ENCODE measurements at regions not wholly inside any gene's neighbourhood (a gene's known extent, or its start where the extent isn't known, plus 50 kb on each side); places are given as distances from the start of the nearest gene placed in this dataset.
"Not testable (repeated sequence)": the region's sequence is repeated elsewhere in the genome, so short reads cannot be mapped to it uniquely, and the experiment has no call there.

DNA sequence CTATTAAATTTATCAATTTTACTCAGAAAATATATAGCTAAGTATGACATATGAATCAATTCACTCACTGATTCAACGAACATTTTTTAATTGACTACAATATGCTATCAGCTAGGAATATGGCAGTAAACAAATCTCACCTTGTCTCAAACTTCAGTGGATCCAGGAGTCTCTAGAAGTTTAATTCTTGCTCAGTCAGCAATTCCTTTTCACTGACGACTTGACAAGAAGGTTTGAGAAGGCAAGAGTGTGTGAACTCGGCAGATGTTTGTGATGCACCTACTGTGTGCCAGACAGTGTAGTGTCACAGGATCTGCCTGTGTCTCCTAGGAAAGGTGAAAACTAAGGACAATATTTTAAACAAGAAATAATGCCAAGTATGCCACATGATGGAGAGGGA, 4175.7 kb upstream of the OR11H1 start:
- H3K36me3 Mint-ChIP-seq (ENCODE audit: unreplicated experiment); DNase-seq (ENCODE audit: extremely low spot score, unreplicated experiment); H3K4me3 Mint-ChIP-seq (ENCODE audit: unreplicated experiment); H3K27ac Mint-ChIP-seq (ENCODE audit: unreplicated experiment); H3K4me1 Mint-ChIP-seq (ENCODE audit: unreplicated experiment); H3K27me3 Mint-ChIP-seq (ENCODE audit: unreplicated experiment): not testable (repeated sequence)
- H3K9me3 Mint-ChIP-seq (ENCODE audit: unreplicated experiment) = peaks cover 65% of the 10 kb centered on the region

DNA sequence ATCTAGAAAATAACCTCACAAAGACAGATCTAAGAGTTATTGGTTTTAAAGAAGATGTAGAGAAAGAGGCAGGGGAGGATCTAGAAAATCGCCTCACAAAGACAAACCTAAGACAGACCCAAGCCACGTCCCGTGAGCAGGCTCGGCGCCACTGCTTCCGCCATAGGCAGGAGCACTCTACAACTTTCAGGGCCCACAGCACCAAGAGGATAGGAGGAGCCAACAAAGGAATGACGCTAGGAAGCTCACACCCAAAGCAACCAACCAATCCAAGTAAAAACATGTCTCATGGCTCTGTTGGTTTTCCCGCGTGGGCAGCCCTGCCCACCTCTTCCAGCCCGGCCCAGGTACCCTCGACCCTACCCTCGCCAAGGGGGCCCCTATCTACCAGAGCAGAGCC, 4167.4 kb upstream of the OR11H1 start:
- H3K27me3 Mint-ChIP-seq (ENCODE audit: unreplicated experiment) = no peaks in the 10 kb centered on the region
- DNase-seq (ENCODE audit: extremely low spot score, unreplicated experiment) = no peak
- H3K36me3 Mint-ChIP-seq (ENCODE audit: unreplicated experiment) = no peaks in the 10 kb centered on the region
- H3K4me3 Mint-ChIP-seq (ENCODE audit: unreplicated experiment) = no peak overlapping the region
- TF ChIP-seq, protein P1, sequence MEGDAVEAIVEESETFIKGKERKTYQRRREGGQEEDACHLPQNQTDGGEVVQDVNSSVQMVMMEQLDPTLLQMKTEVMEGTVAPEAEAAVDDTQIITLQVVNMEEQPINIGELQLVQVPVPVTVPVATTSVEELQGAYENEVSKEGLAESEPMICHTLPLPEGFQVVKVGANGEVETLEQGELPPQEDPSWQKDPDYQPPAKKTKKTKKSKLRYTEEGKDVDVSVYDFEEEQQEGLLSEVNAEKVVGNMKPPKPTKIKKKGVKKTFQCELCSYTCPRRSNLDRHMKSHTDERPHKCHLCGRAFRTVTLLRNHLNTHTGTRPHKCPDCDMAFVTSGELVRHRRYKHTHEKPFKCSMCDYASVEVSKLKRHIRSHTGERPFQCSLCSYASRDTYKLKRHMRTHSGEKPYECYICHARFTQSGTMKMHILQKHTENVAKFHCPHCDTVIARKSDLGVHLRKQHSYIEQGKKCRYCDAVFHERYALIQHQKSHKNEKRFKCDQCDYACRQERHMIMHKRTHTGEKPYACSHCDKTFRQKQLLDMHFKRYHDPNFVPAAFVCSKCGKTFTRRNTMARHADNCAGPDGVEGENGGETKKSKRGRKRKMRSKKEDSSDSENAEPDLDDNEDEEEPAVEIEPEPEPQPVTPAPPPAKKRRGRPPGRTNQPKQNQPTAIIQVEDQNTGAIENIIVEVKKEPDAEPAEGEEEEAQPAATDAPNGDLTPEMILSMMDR (IDR thresholded peaks at IDR 0.05) = no peak
- no peaks in the 10 kb centered on the region for H3K4me1 Mint-ChIP-seq (ENCODE audit: unreplicated experiment)
- H3K9me3 Mint-ChIP-seq (ENCODE audit: unreplicated experiment) = peaks cover 58% of the 10 kb centered on the region
- H3K27ac Mint-ChIP-seq (ENCODE audit: unreplicated experiment) = no peak overlapping the region

DNA sequence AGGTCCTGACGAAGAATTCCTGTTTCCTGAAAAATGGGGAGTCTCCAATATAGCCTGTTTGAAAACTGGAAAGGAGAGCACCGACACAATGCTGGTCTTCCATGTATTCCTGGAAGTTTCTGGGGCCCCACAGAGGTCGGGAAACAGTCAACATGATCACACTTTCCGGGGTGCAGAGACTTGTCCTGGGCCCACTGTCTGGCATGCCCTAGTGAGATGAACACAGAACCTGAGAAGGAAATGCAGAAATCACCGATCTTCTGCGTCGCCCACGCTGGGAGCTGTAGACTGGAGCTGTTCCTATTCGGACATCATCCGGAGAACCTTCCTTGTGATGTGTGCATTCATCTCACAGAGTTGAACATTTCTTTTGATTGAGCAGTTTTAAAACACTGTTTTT, 4166.5 kb upstream of the OR11H1 start:
- not testable (repeated sequence) for H3K27me3 Mint-ChIP-seq (ENCODE audit: unreplicated experiment); H3K36me3 Mint-ChIP-seq (ENCODE audit: unreplicated experiment); H3K4me3 Mint-ChIP-seq (ENCODE audit: unreplicated experiment); H3K27ac Mint-ChIP-seq (ENCODE audit: unreplicated experiment); H3K4me1 Mint-ChIP-seq (ENCODE audit: unreplicated experiment); DNase-seq (ENCODE audit: extremely low spot score, unreplicated experiment)
- H3K9me3 Mint-ChIP-seq (ENCODE audit: unreplicated experiment) = peaks cover 64% of the 10 kb centered on the region

DNA sequence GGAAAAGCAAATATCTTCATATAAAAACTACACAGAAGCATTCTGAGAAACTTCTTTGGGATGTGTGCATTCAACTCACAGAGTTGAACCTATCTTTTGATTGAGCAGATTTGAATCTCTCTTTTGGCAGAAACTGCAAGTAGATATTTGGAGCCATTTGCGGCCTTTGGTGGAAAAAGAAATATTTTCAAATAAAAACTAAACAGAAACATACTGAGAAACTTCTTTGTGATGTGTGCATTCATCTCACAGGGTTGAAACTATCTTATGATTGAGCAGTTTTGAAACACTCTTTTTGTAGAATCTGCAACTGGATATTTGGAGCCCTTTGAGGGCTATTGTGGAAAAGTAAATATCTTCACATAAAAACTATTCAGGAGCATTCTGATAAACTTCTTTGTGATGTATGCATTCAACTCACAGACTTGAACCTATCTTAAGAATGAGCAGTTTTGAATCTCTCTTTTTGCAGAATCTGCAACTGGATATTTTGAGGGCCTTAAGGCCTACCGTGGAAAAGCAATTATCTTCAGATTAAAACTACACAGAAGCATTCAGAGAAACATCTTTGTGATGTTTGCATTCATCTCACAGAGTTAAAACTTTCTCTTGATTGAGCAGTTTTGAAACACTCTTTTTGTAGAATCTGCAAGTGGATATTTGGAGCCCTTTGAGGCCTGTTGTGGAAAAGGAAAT, 4158.2 kb upstream of the OR11H1 start:
- H3K36me3 Mint-ChIP-seq (ENCODE audit: unreplicated experiment); DNase-seq (ENCODE audit: extremely low spot score, unreplicated experiment); H3K4me3 Mint-ChIP-seq (ENCODE audit: unreplicated experiment); H3K27ac Mint-ChIP-seq (ENCODE audit: unreplicated experiment); H3K4me1 Mint-ChIP-seq (ENCODE audit: unreplicated experiment); H3K27me3 Mint-ChIP-seq (ENCODE audit: unreplicated experiment): not testable (repeated sequence)
- H3K9me3 Mint-ChIP-seq (ENCODE audit: unreplicated experiment) = peaks cover 55% of the 10 kb centered on the region

DNA sequence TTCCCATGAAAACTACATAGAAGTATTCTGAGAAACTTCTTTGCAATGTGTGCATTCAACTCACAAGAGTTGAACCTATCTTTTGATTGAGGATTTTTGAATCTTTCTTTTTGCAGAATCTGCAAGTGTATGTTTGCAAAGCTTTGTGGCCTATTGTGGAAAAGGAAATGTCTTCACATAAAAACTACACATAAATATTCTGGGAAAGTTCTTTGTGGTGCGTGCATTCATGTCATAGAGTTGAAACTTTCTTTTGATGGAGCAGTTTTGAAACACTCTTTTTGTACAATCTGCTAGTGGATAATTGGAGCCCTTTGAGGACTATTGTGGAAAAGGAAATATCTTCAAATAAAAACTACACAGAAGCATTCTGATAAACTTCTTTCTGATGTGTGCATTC, 4157.7 kb upstream of the OR11H1 start:
- peaks cover 60% of the 10 kb centered on the region for H3K9me3 Mint-ChIP-seq (ENCODE audit: unreplicated experiment)
- H3K27ac Mint-ChIP-seq (ENCODE audit: unreplicated experiment); H3K36me3 Mint-ChIP-seq (ENCODE audit: unreplicated experiment); H3K4me3 Mint-ChIP-seq (ENCODE audit: unreplicated experiment); H3K27me3 Mint-ChIP-seq (ENCODE audit: unreplicated experiment); DNase-seq (ENCODE audit: extremely low spot score, unreplicated experiment); H3K4me1 Mint-ChIP-seq (ENCODE audit: unreplicated experiment): not testable (repeated sequence)

Measured in osteocyte (in vitro differentiated cells).